Body of pancreas (tissue), 4 donors: ENCODE measurements at regions not wholly inside any gene's neighbourhood (a gene's known extent, or its start where the extent isn't known, plus 50 kb on each side); places are given as distances from the start of the nearest gene placed in this dataset.

Experiments
- ATAC-seq: fragments of 150-250 bp; one replicate; pipeline ENCODE4 v1.9.1; 2016
- DNase-seq, 4 donors: peaks; one replicate each; pipeline ENCODE4 v3.0.0-alpha.2; 2019
- H3K27ac ChIP-seq, 4 donors: fragments of 200-600 bp; sonication (generic); 1 replicate in 3 of 4; 2 replicates in 1 of 4; pipeline versions ENCODE4 v1.5.1 to v1.6.1; 2016 to 2019; ENCODE audit warnings: mild to moderate bottlenecking in 1 of 4, mixed read lengths in 1 of 4, moderate library complexity in 1 of 4
- H3K27me3 ChIP-seq, 2 donors: fragments of 200-600 bp; sonication (generic); one replicate each; pipeline ENCODE4 v1.6.0; 2016; ENCODE audit warnings: mild to moderate bottlenecking in 1 of 2
- H3K36me3 ChIP-seq, 2 donors: fragments of 200-600 bp; sonication (generic); replicated peaks in 1 of 2; 2 replicates each; pipeline ENCODE4 v1.5.1; 2016; ENCODE audit warnings: low read depth in 2 of 2; ENCODE audit not compliant: insufficient read depth in 1 of 2
- H3K4me1 ChIP-seq: fragments of 200-600 bp; sonication (generic); one replicate; pipeline ENCODE4 v1.6.0; 2016
- H3K4me3 ChIP-seq, 2 donors: fragments of 200-600 bp; sonication (generic); 1 replicate in 1 of 2; 2 replicates in 1 of 2; pipeline ENCODE4 v1.5.1; 2016 to 2019
- H3K9me3 ChIP-seq, 3 donors: fragments of 200-600 bp; sonication (generic); 1 replicate in 2 of 3; 2 replicates in 1 of 3; pipeline ENCODE4 v1.5.1; 2016
- CTCF ChIP-seq, 7 experiments: fragments of 450-650 bp in 4 of 7; fragments of 200-600 bp in 3 of 7; sonication (generic) in 3 of 7; IDR thresholded peaks; one replicate each; pipeline ENCODE4 v1.5.1; 2016 to 2019; ENCODE audit warnings: antibody characterized with exemption in 7 of 7
- POLR2A ChIP-seq, 3 donors: fragments of 450-650 bp; IDR thresholded peaks; one replicate each; pipeline ENCODE4 v1.6.1; 2016; ENCODE audit warnings: antibody characterized with exemption in 3 of 3, mild to moderate bottlenecking in 2 of 3
- WGBS, 2 donors: methylation state at CpG; one replicate each; pipeline ENCODE4 v1.1.5; 2017; 5-methylcytosine and 5-hydroxymethylcytosine counted together
- intact Hi-C: fragments of 100-400 bp; cut with DNase I; formaldehyde crosslinking; loops from one replicate; pipeline ENCODE4 v1.15.1; 2023

- DNase-seq (no peak), ATAC-seq (no peak)
- no peaks in the 10 kb centered on the region for H3K36me3 ChIP-seq
- WGBS, 2 donors = 61 to 74% methylated on average over 1 of the region's 1 CpG
- H3K9me3 ChIP-seq = no peaks in the 10 kb centered on the region
- H3K4me1 ChIP-seq = no peaks in the 10 kb centered on the region
- intact Hi-C loops = no loop called here
- H3K4me3 ChIP-seq = no peak overlapping the region
- H3K27me3 ChIP-seq = no peaks in the 10 kb centered on the region
- H3K27ac ChIP-seq = no peak overlapping the region
- no peak for TF ChIP-seq CTCF (IDR thresholded peaks at IDR 0.05)
Measured at GRCh38 chr18:40984856-40985255, 970.2 kb upstream of the PIK3C3 start.

- H3K4me3 ChIP-seq = no peak overlapping the region
- ATAC-seq (no peak), DNase-seq (no peak)
- H3K4me1 ChIP-seq = no peaks in the 10 kb centered on the region
- intact Hi-C loops = no loop called here
- no peaks in the 10 kb centered on the region for H3K27me3 ChIP-seq
- TF ChIP-seq POLR2A (IDR thresholded peaks at IDR 0.05) (no peak), CTCF (IDR thresholded peaks at IDR 0.05) (no peak)
- no peaks in the 10 kb centered on the region for H3K36me3 ChIP-seq
- no peaks in the 10 kb centered on the region for H3K9me3 ChIP-seq
- WGBS, 2 donors = 45 to 57% methylated on average over 1 of the region's 1 CpG
- no peak overlapping the region for H3K27ac ChIP-seq
Measured at GRCh38 chr18:40983835-40984234, 971.2 kb upstream of the PIK3C3 start.

GRCh38 chr18:40980171-40980570 lies 974.9 kb upstream of the PIK3C3 start:
- TF ChIP-seq POLR2A (IDR thresholded peaks at IDR 0.05) = no peak
- TF ChIP-seq CTCF (IDR thresholded peaks at IDR 0.05) = no peak
- Histone ChIP-seq H3K27ac (no peak overlapping the region), H3K4me3 (no peak overlapping the region), H3K9me3 (no peaks in the 10 kb centered on the region), H3K4me1 (no peaks in the 10 kb centered on the region), H3K36me3 (no peaks in the 10 kb centered on the region), H3K27me3 (no peaks in the 10 kb centered on the region)
- no peak for DNase-seq
- WGBS, 2 donors = 4 to 5% methylated on average over 2 of the region's 2 CpGs
- ATAC-seq = no peak
- intact Hi-C loops = no loop called here

- ATAC-seq = no peak
- intact Hi-C loops = no loop called here
- Histone ChIP-seq H3K27me3 (no peaks in the 10 kb centered on the region), H3K4me1 (no peaks in the 10 kb centered on the region), H3K36me3 (no peaks in the 10 kb centered on the region), H3K9me3 (no peaks in the 10 kb centered on the region), H3K27ac (no peak overlapping the region), H3K4me3 (no peak overlapping the region)
- no peak for DNase-seq
- TF ChIP-seq POLR2A (IDR thresholded peaks at IDR 0.05) (no peak), CTCF (IDR thresholded peaks at IDR 0.05) (no peak)
- 79% methylated on average over 4 of the region's 4 CpGs; no CpG with 5 or more reads in 1 of the 2 donors for WGBS, 2 donors
Measured at GRCh38 chr18:40976050-40976449, 979.0 kb upstream of the PIK3C3 start.

GRCh38 chr18:40974448-40974847 lies 980.6 kb upstream of the PIK3C3 start:
- H3K4me3 ChIP-seq = no peak overlapping the region
- H3K4me1 ChIP-seq = no peaks in the 10 kb centered on the region
- DNase-seq (no peak), ATAC-seq (no peak)
- H3K36me3 ChIP-seq = no peaks in the 10 kb centered on the region
- TF ChIP-seq CTCF (IDR thresholded peaks at IDR 0.05) (no peak), POLR2A (IDR thresholded peaks at IDR 0.05) (no peak)
- H3K27me3 ChIP-seq = no peaks in the 10 kb centered on the region
- no peaks in the 10 kb centered on the region for H3K9me3 ChIP-seq
- H3K27ac ChIP-seq = no peak overlapping the region
- intact Hi-C loops = no loop called here
